ENCODE measurements at regions not wholly inside any gene's neighbourhood (a gene's known extent, or its start where the extent isn't known, plus 50 kb on each side); places are given as distances from the start of the nearest gene placed in this dataset.

DNA sequence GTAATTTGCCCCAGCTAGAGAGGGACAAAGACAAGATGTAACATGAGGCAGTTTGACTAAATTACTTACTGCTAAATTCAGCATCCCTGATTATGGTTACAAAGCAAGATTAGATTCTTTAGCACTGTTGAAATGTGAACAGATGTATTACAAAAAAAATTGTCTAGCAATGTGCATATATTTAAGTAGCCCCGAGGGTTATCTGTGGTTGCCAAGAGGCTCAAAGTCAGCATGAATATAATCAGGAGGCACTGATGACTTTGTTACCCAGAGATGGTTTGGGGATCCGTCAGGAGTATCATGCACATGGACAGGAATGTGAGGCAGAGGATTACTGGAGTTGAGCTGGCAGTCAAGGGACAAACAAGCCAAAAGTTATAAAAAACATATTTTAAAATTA is 356.9 kb upstream of the CCDC196 start:
- H3K27me3 ChIP-seq (ENCODE audit: control insufficient read depth, insufficient read depth, low read length): no peaks in the 10 kb centered on the region
- no peaks in the 10 kb centered on the region for H3K36me3 ChIP-seq (replicated peaks; ENCODE audit: control insufficient read depth, insufficient read depth, low read length)
- DNase-seq: no peak
- no peak overlapping the region for H3K4me3 ChIP-seq (ENCODE audit: insufficient read depth, low read depth, low read length)

DNA sequence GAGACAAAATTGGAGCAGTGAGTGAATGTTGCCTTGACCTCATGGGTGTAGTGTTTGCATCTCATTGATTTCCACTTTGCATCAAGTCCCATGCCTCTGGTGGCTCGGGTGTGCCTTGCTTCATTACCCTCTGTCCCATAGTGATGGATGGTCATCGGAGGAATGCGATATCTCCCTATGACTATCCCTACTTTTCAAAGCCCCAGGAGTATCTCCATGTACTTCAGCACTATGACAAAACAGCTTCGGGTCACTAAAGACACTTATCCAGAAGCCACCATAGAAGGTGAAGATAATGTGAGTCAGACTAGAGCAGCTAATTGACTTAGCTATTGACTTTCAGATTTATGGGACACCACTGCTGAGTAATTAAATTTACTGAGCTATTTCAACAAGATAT is 355.1 kb upstream of the CCDC196 start:
- Histone ChIP-seq H3K36me3 (replicated peaks; ENCODE audit: control insufficient read depth, insufficient read depth, low read length) (no peaks in the 10 kb centered on the region), H3K4me3 (ENCODE audit: insufficient read depth, low read depth, low read length) (no peak overlapping the region), H3K27me3 (ENCODE audit: control insufficient read depth, insufficient read depth, low read length) (no peaks in the 10 kb centered on the region)
- no peak for DNase-seq

DNA sequence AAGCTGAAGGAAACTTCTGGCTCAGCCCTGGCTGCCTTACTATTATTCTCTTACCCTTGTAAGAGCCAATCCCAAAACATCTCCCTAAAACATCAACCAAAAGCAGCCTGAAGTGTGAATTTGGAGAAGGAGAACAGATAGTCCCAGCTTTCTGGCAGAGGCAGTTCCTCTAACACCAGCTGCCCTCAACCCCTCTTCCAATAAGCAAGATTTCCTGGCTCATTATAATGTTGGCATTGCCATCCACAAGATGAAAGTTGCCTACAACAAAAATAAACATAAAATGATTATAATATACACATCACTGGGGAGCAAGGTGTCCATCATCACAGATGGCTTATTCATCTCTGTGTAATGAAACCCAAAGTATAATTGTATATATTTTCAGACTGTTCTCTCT is 352.5 kb upstream of the CCDC196 start:
- DNase-seq: no peak
- H3K36me3 ChIP-seq (replicated peaks; ENCODE audit: control insufficient read depth, insufficient read depth, low read length): no peaks in the 10 kb centered on the region
- no peaks in the 10 kb centered on the region for H3K27me3 ChIP-seq (ENCODE audit: control insufficient read depth, insufficient read depth, low read length)

DNA sequence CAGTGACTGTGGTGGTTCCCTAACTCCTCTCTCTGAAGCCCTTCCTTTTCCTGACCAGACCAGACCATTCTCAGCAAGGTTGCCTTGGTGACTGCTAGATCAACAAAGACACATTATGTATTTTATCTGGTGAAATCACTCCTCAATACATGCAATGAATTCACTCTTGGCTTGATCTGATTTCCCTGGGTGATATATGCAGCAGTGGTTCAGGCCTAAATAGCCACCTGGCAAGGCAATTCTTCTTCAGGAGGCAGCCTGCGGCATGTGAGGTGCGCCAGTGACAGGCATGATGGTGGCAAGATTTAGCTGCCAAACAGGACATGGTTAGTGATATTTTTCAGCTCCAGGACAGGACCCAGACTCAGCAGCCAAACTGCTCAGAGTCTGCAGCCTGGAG is 350.3 kb upstream of the CCDC196 start:
- DNase-seq: no peak
- H3K36me3 ChIP-seq (replicated peaks; ENCODE audit: control insufficient read depth, insufficient read depth, low read length): no peaks in the 10 kb centered on the region
- H3K27me3 ChIP-seq (ENCODE audit: control insufficient read depth, insufficient read depth, low read length): no peaks in the 10 kb centered on the region
- no peak overlapping the region for H3K4me3 ChIP-seq (ENCODE audit: insufficient read depth, low read depth, low read length)

More for the DNA sequence above, 352.5 kb upstream of the CCDC196 start:
- H3K4me3 ChIP-seq (ENCODE audit: insufficient read depth, low read depth, low read length): no peak overlapping the region

DNA sequence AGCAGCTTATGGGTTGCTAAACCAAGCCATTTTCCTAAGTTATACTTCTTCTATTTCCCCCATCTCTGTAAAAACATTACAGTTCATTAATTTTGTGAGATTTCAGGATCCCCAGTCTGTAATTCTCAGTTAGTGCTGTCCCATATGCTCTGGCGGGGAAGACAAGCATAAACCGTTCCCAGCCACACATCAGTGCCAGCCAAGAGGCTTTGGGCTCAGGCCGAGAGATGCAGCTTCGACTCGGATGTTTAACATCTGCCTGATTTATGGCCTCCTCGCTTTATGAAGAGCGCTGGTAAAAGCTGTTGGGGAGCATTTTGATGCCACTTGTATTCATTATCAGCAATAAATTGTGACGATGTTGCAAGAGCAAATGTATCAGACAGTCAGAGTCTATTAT is 349.1 kb upstream of the CCDC196 start:
- DNase-seq: no peak
- Histone ChIP-seq H3K4me3 (ENCODE audit: insufficient read depth, low read depth, low read length) (no peak overlapping the region), H3K27me3 (ENCODE audit: control insufficient read depth, insufficient read depth, low read length) (no peaks in the 10 kb centered on the region), H3K36me3 (replicated peaks; ENCODE audit: control insufficient read depth, insufficient read depth, low read length) (no peaks in the 10 kb centered on the region)

DNA sequence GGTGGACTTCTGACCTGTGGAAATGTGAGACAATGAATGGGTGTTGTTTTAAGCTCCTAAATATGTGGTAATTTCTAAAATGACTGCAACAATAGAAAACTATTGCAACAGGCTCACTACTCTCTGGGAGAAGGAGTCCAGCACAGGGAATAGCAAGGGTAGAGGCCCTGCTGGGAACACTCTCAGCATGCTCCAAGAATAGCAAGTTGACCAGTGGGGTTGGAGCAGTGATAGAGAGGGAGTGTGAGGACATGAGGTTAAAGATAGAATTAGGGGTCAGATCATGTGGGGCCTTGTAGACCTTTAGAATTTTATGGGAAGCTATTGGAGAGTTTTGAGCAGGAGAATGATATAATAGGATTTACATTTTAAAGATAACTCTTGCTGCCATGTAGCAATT is 346.7 kb upstream of the CCDC196 start:
- DNase-seq: no peak

DNA sequence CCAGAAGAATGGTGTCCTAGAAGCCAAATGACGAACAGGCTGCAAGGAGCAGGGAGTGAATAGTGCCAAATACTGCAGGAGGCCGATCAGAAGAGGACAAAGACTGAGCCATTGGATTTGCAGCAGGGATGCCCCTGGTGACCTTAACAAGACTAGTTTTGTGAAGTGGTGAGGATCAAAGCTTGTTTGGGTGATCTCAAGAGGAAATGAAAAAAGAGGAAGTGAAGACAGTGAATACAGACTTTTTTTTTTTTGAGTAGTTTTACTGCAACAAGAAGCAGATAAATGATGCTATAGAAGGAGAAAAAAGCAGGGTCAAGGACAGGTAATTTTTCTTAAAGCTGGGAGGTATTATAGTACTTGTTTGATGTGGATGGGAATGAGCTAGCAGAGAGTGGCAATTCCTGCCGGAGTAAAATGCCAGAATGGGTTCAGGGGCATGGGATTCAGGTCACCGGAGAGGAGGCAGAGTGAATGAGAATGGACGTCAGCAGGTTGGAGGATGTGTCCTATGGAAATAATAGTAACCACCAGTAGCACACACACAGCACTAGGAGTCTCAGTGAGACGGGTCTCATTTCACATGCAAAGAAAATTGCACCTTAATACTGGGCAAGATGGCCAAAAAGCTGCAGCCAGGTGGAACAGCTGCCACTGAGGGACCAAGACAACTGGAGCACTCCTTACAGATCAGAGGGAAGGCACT is 345.8 kb upstream of the CCDC196 start:
- DNase-seq: no peak
- Histone ChIP-seq H3K4me3 (ENCODE audit: insufficient read depth, low read depth, low read length) (no peak overlapping the region), H3K27me3 (ENCODE audit: control insufficient read depth, insufficient read depth, low read length) (no peaks in the 10 kb centered on the region), H3K36me3 (replicated peaks; ENCODE audit: control insufficient read depth, insufficient read depth, low read length) (no peaks in the 10 kb centered on the region)

More for the DNA sequence above, 346.7 kb upstream of the CCDC196 start:
- H3K4me3 ChIP-seq (ENCODE audit: insufficient read depth, low read depth, low read length): no peak overlapping the region
- no peaks in the 10 kb centered on the region for H3K36me3 ChIP-seq (replicated peaks; ENCODE audit: control insufficient read depth, insufficient read depth, low read length)
- no peaks in the 10 kb centered on the region for H3K27me3 ChIP-seq (ENCODE audit: control insufficient read depth, insufficient read depth, low read length)

DNA sequence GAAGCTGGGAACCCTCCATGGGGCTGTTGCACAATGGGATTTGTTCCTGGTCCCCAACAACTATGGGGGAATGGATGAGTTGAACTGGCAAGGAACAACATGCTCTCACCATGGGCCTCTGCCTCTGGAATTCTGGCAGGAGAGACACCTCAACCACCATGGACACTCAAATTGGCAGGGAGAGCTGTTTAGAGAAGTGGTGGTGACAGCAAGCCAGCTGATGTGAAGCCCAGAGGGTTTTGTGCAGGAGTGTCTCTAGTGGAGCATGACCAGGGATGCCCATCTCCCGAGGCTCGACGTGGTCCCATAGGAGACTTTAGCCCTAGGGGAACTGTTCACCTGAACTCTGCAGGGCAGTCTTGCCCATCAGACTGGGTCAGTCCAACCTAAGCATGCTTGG is 345.2 kb upstream of the CCDC196 start:
- no peaks in the 10 kb centered on the region for H3K36me3 ChIP-seq (replicated peaks; ENCODE audit: control insufficient read depth, insufficient read depth, low read length)
- H3K27me3 ChIP-seq (ENCODE audit: control insufficient read depth, insufficient read depth, low read length): no peaks in the 10 kb centered on the region
- H3K4me3 ChIP-seq (ENCODE audit: insufficient read depth, low read depth, low read length): no peak overlapping the region
- DNase-seq: no peak

DNA sequence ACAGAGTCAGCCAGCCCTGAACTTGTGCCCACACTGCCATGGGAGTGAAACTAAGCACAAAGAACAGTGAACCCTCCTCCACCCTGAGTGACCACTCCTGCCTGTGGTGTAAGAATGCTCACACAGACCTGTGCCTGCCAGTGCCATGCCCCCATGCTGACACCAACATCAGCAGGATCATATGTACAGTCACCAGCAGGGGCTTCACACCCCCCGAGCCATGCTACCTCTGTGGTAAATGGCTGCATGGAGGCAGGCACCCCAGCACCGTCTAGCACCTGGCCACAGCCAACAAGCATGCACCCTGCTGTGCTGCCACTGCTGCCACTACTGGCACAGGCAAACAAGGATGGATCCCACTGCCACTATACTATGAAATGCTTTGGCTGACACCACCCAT is 344.4 kb upstream of the CCDC196 start:
- Histone ChIP-seq H3K27me3 (ENCODE audit: control insufficient read depth, insufficient read depth, low read length) (no peaks in the 10 kb centered on the region), H3K36me3 (replicated peaks; ENCODE audit: control insufficient read depth, insufficient read depth, low read length) (no peaks in the 10 kb centered on the region), H3K4me3 (ENCODE audit: insufficient read depth, low read depth, low read length) (no peak overlapping the region)
- peak; percentile 11 for DNase-seq

DNA sequence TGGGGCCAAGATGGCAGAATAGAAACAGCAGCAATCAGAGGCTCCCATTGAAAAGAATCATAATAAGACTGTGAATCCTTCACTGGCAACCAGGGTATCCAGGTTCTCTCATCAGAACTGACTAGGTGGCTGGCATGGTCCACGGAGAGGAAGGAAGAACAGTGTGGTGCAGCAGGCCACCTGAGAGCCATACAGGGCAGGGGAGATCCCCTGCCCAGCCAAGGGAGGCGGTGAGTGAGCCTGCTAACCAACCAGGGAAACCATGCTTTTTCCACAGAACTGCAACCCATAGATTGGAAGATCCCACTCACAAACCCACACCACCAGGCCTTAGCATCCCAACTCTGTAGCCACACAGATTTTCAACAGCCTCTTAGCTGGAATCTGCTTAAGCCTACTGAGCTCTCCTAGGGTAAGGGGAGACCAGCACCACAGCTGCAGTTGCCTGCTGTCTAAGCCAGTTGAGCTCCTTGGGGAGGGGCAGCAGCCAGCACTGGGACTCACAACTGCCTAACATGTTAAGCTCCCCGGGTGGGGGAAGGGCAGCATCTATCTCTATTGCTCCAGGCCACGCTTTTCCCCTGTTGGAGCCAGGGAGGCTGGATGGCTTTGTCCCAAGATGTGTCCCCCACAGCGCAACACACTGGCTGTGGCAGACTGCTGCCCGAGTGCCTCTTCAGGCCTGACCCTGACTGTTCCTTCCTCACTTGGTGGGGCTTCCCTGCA is 342.6 kb upstream of the CCDC196 start:
- H3K36me3 ChIP-seq (replicated peaks; ENCODE audit: control insufficient read depth, insufficient read depth, low read length): no peaks in the 10 kb centered on the region
- H3K4me3 ChIP-seq (ENCODE audit: insufficient read depth, low read depth, low read length): no peak overlapping the region
- no peaks in the 10 kb centered on the region for H3K27me3 ChIP-seq (ENCODE audit: control insufficient read depth, insufficient read depth, low read length)
- DNase-seq: no peak

DNA sequence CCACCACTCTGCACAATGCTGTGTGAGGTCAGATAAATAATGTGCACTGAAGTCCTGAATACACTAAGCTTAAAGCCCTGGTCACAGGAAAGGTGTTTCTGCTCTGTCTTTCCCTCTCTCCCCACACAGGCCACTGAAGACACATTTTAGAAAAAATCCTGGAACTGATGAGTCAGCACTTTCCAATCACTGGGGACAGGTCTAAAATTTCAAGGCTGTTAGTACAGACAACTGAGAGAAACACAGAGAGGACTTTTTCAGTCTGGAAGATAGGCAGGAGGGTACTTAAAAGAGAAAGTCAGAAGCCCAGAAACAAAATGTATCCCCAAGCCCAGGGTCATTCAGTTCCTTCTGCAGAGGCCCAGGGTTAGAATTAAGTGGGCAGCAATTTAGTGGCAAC is 333.9 kb upstream of the CCDC196 start:
- no peak for DNase-seq
- Histone ChIP-seq H3K36me3 (replicated peaks; ENCODE audit: control insufficient read depth, insufficient read depth, low read length) (no peaks in the 10 kb centered on the region), H3K4me3 (ENCODE audit: insufficient read depth, low read depth, low read length) (no peak overlapping the region), H3K27me3 (ENCODE audit: control insufficient read depth, insufficient read depth, low read length) (no peaks in the 10 kb centered on the region)

DNA sequence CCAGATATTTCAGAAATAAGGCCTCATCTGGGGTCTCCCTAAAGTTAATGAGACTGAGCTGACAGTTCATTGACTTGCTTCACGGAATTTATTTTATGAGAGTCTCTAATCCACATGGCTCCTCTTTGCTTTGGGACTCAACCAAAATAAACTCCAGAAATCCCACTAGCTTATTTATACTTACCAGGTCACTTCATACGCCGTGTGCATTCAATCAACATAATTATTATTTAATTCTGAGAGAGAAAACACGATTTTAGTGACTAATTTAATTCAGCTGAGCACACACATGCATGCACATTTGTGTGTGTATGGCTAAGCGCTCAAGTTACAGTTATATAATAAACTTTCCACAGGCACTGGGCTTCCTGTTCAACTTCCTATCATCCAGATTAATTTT is 333.4 kb upstream of the CCDC196 start:
- Histone ChIP-seq H3K36me3 (replicated peaks; ENCODE audit: control insufficient read depth, insufficient read depth, low read length) (no peaks in the 10 kb centered on the region), H3K27me3 (ENCODE audit: control insufficient read depth, insufficient read depth, low read length) (no peaks in the 10 kb centered on the region), H3K4me3 (ENCODE audit: insufficient read depth, low read depth, low read length) (no peak overlapping the region)
- DNase-seq: no peak

DNA sequence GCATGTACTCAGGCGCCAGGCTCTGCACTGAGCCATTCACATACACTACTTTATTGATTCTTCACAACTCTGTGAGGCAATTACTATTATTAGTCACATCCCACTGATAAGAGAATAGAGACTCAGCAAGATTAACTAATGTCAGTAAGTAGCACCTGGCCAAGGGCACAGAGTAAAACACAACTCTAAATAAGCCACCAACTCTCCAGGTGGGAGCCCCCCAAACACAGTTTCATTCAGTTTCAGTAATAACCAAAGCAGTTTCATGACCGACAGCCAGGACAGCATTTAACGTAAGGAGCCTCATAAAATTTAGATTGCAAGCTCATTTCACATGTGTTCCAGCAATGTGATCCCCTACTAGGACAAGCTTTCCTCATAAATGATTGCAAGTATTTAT is 323.1 kb upstream of the CCDC196 start:
- Histone ChIP-seq H3K27me3 (ENCODE audit: control insufficient read depth, insufficient read depth, low read length) (no peaks in the 10 kb centered on the region), H3K4me3 (ENCODE audit: insufficient read depth, low read depth, low read length) (no peak overlapping the region), H3K36me3 (replicated peaks; ENCODE audit: control insufficient read depth, insufficient read depth, low read length) (no peaks in the 10 kb centered on the region)
- DNase-seq: no peak

DNA sequence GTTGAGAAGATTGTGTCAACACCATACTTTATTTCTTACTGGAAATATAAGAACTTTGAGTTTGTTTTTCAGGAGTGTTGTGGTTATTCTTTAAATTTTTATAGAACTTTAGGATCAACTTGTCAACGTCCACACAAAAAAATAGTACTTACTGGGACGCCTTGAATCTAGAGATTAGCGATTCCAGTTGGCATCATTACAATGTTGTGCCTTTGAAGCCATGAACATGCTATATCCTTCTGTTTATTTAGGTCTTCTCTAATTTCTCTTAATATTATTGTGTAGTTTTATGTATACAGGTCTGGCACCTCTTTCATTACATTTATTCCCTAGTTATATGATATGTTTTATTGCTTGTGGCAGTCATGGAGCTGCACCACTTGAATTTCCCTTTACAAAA is 320.8 kb upstream of the CCDC196 start:
- Histone ChIP-seq H3K36me3 (replicated peaks; ENCODE audit: control insufficient read depth, insufficient read depth, low read length) (no peaks in the 10 kb centered on the region), H3K27me3 (ENCODE audit: control insufficient read depth, insufficient read depth, low read length) (no peaks in the 10 kb centered on the region), H3K4me3 (ENCODE audit: insufficient read depth, low read depth, low read length) (no peak overlapping the region)
- DNase-seq: no peak

DNA sequence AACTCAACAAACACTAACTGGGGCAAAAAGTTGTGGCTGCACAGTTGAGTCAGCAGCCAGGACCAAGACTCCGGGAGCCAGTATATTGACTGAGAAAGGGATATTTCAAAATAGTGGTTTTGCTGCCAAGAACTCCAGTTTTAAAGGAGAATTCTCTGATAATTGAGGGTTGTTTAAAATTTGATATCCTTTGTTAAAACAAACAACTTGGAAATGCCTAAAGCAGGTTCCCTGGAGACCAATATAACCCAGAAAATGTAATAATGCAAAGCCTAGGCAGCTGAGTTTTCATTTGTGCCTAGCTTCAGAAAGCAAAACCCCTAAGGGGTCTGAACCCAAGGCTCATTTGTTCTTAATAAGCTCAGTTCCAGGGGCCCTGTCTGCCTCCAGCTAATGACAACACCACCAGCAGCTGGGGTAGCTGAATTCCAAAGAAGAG is 311.7 kb upstream of the CCDC196 start:
- no peak for DNase-seq
- no peak overlapping the region for H3K4me3 ChIP-seq (ENCODE audit: insufficient read depth, low read depth, low read length)

More for the DNA sequence above, 311.7 kb upstream of the CCDC196 start:
- H3K27me3 ChIP-seq (ENCODE audit: control insufficient read depth, insufficient read depth, low read length): no peaks in the 10 kb centered on the region
- no peaks in the 10 kb centered on the region for H3K36me3 ChIP-seq (replicated peaks; ENCODE audit: control insufficient read depth, insufficient read depth, low read length)

All from H7 (cell line).